GM21515 (cell line): ENCODE measurements at regions not wholly inside any gene's neighbourhood (a gene's known extent, or its start where the extent isn't known, plus 50 kb on each side); places are given as distances from the start of the nearest gene placed in this dataset.

ENCODE experiments used
- ATAC-seq: cut with Tn5 transposase; IDR thresholded peaks from one replicate; pipeline ENCODE4 v1.9.1; 2021; ENCODE audit not compliant: unreplicated experiment

DNA sequence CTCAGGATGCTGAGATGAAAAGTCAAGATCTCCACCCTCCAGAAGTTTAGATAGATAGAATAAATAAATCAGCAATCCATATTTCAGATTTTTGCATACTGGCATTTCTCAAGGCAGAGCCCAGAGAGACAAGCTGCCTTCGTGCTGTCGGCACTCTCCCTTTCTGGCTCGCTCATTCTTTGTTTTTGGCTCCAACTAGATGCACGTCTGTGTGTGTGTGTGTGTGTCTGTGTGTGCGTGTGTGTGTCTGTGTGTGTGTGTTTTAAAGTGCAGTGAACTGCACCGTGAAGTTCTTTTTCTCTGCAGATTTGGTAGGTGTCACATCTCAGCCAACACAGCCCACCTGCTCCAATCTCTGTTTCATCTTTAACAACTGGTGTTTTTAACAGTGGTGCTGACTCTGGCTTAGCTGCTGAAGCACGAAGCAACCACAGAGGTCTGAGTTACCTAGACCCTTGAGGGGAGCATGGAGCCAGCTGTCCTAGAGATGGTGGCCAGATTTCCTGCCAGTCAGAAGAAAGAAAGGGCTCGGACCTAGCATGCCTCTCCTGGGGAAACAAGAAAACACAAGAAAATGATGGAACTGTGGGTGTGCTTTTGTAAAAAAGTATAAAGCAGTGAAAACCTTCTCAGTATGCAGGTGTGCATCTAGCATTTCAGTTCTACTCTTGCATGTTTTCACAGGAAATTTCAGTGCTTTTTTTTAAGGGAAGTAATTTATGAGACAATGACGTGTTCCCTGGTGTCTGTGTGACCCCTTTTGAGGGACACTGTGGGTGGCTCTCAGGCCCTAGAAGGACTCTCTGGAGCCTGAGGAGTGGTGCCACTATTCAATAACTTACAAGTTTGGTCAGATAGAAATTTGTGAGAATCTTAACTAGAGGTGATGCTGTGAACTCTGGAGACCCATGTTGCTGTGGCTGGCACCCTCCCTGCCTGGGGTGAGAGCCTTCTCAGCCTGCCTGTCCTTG lies 364.3 kb downstream of the RNF144A start:
- no peak for ATAC-seq

DNA sequence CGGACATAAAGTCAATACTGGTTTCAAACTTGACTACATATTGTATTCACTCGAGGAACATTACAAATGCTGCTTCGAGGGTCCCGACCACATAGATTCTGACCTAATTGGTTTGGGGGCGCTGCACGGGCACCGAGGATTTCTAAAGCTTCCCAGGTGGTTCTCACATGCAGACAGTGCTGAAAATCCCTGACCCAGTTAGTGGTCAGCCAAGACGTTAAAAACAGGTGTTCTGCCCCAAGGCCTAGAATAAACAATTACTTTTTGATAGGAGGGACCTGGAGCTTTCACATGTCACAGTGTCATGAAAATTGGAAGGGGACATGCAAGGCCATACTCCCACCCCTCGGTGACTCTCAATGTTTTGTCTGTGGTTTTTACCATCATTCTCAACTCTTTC lies 368.9 kb downstream of the RNF144A start:
- no peak for ATAC-seq

DNA sequence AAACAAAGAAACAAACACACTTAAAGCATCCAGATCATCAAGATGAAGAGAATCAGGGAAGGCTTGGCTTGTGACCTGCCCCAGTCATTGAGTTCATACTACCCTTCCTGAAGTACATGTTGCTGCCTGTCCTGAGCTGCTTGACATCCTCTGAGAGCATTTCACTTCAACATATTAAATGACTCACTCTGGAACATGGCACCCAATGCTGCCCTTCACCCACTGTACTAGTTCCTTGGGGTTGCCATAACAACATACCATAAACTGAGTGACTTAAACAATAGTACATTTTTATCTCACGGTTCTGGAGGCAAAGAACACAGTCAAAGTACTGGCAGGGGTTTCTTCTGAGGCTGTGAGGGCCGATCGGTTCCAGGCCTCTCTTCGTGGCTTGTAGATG lies 371.3 kb downstream of the RNF144A start:
- no peak for ATAC-seq

DNA sequence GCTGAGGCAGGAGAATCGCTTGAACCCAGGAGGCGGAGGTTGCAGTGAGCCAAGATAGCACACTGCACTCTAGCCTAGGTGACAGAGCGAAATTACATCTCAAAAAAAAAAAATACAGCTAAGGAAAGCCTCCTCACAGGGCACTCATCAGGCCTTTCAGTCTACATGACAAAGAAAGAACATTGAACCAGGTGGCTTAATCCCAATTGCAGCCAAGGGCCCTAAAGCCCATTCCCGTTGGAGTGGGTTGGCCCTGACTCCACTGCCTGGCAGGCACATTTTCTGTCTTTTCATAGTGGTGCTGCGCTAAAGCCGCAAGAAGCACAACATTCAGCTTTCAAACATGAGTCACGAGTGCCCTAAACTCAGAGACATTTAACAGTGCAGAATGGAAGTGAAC lies 372.5 kb downstream of the RNF144A start:
- no peak for ATAC-seq

DNA sequence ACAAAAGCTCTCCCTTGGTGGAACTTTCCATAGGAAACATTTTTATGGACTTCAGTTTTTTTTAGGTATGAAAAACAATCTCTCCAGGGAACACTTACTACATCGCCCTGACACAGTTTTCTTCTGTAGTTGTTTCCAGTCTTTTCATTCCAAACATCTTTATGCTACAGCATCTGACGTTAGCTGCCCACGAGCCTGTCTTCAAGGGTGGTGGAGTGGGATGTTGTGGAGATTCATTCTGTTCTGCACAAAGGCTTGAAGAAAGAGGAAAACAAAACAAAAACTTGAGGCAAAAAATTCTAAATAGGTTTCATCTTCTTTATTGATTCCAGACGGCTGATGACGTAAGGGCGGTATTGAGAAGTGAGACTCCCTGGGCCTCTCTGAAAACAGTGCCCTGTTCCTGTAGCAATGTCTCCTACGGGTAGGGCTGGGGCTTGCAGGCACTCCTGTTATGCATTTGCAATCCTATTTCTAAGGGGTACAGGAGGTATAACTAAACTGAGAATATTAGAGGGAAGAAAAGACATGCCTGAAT lies 375.0 kb downstream of the RNF144A start:
- no peak for ATAC-seq

DNA sequence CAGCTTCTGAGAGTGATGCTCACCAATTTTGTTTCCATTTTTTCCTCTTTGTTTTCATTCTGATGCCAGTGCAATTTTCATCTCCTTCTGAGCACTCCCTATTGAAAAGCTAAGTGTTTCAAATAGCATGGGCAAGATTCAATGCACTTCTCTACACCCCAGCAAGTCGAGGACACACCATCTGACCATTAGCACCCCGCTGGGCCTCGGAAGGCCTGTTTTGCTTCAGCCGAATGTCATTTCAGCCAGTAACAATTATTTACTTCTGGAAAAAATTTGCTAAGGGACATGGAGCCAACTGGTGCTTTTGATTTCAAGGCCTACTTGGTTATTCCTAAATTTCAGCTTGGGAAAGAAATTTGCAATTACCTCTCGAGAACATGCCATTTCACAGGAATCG lies 392.4 kb downstream of the RNF144A start:
- ATAC-seq: no peak

DNA sequence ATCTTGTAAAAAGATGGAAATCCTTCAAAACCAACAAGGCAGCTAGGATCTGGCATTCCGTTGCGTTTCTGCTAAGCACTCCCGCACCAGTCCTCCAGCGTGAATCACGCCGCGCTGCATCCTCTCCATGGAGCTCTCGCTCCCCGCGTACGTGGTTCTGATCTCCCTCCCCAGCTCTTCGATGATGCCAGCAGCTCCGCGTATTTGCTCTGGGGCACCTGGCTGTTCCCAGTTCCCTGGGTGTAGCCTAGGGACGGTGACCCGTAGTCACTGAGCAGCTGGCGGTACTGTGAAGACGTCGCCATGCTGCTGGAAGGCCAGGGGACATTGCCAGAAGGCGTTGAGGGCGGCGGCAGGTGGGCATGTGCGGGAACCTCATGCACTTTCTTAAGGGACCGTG lies 407.5 kb downstream of the RNF144A start:
- ATAC-seq: no peak

DNA sequence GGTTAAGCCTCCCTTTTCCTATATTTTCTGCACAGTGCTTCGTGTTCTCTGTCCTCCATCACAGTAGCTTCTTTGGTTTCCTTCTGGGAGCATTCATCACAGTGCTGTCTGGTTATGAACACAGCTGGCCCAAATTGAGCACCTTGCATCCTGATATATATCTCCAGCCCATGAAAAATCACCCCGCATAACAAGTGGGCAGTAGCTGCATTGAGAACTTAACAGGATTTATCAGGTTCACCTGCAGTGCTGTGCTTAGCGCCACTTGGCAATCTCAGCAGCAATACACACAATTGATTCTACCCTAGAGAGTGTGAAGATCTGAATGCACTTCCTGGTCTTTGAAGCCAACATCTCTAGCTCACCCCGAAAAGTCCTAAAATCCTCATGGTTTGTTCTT lies 408.0 kb downstream of the RNF144A start:
- ATAC-seq: no peak

DNA sequence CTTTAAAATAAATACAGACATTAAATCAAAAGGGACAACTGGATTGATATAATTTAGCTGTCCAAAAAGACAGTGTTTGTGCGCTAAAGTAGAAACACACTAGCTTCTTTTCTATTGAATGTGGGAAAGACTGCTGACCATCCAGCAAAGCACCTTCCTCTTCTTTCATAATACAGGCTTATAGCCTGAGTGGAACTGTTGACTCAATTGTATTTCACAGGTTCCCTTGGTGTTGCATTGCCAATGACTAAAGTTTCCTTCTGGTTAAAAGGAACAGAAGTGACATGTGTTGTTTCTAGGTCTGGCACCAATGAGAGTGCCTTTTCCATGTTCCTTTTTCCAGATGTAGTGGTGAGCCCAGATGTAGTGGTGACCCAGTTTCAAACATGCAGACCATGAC lies 412.3 kb downstream of the RNF144A start:
- no peak for ATAC-seq

DNA sequence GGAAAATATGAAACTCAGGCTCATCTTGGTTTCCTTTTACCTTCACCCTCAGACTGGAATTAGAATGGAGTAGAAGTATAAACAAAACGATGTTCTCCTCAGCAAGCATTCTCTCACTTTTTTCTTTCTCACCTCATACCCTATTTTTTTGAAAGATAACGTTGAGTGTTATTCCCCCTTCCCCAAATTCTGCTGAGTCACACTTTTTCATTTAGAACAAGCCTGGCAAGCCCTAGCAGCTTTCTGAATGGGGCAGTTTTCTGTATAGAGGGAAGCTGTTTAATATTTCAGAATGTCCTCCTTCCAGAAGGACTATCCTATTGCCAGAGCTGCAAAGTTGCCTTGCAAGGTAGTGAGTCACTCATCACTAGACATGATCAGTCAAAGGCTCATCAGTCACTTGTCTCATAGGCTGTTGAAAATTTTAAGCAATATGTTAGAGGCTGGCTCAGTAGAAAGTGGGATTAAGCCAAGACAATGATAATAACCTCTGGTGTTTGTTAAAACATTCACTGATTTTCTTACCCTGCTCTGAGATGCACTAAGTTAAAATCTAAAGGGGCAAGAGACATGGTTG lies 416.1 kb downstream of the RNF144A start:
- no peak for ATAC-seq

DNA sequence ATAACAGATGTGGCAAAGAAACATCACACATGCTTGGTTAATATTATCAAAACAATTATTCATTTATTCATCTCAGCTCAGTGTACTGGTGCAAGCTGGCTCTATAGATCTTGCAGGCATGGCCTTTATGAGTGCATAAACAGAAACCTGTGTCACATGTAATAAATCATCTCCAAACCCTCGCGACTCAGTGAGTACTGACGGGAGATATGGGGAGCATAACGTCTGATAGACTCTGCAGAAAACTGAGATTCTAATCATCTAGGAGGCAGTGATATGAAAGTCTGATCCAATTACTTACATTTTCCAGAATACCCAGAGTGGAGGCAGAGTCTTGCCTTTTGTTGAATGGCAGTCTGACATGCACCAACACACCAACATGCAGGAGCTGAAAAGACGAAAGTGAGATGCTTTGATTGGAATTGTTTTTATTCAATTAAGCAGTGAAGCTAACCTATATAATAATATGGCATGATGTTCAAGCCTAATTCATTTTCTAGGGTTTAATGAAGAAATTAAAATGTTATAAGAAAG lies 416.8 kb downstream of the RNF144A start:
- no peak for ATAC-seq

DNA sequence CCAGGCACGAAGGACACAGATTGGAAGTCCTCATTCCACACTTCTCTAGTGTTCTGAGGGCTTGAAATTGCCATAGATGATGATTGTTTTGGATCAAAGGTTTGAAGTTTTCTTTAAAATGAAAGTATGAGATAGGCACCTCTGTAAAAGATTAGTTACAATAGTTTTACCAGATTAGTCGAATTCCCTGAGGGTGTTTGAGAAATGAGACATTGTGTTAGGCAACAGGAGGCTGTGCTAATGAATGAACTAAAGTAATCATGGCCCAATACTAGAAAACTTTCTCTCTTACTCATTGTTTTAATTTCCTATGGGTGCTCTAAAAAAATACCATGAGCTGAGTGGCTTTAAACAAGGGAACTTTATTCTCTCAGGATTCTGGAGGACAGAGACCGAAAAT lies 421.7 kb downstream of the RNF144A start:
- ATAC-seq: no peak

DNA sequence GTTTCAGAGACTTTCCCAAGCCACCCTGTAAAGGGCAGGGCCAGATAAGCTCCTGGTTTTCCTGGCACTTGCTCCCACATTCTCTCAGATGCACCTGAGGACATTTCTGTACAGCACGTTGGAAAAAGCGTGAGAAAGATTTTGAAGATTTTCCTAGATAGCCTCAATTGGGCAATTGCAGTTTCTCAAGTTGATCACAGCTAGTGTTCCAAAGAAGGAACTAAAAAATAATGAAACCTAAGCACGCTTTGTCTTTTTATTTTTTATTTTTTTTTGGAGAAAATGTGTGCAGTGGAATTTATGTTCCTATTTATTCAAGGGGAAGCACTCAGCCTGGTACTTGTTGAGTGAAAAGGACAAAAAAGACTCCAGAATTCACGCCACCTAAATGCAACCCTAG lies 429.1 kb downstream of the RNF144A start:
- ATAC-seq: no peak

DNA sequence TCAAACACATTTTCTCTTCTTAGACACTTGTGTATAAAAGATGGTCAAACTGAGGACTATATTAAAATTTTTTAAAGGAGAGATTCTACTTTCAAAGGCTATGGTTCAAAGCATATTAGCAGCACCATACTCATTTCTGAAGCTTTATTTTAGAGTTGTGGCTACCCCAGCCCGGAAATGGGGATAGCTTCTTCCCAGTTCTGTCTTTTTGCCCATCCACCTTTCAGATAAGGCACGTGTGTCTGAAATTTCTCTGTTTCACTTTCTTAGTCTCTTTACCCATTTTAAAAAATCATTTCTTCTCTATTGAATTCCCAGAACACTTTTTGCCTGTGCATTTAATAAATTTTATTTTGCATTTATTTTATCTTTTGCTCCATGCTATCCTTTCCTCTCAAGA lies 431.5 kb downstream of the RNF144A start:
- ATAC-seq: peak; percentile 79

DNA sequence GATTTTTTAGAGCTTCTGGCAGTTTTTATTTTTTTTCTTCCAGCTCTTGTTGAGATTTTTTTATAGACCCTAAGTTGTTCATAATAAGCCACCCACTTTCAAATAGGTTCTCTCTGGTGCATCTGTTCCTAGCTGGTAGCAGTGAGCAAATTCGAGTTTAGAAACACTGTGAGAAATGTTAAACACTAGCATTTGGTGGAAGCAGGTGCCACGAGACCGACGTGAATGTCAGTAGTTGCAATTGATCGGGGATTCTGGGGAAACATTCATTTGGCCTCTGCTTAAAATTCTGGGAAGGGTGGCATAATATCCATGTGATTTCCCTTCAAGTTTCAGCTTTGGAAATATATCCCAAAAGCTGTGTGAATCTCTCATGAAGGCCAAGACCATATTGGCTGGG lies 435.0 kb downstream of the RNF144A start:
- no peak for ATAC-seq

DNA sequence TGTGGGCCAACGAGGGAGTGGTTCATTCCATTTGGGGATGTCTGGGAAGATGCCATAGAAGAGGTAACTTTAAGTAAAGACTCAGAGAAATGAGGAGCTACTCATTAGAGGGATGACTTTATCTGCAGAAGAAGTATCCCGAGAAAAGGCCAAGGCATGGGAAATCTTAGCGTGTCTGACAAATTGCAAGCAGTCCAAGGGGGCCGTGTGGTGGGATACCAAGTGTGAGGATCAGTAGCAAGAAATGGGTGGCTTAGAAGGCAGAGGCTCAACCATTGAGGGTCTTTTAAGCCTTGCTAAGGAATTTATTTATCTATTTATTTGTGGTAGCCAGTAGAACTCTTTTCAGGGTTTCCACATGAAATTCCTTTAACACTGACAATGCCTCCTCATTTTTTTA lies 436.4 kb downstream of the RNF144A start:
- ATAC-seq: no peak

DNA sequence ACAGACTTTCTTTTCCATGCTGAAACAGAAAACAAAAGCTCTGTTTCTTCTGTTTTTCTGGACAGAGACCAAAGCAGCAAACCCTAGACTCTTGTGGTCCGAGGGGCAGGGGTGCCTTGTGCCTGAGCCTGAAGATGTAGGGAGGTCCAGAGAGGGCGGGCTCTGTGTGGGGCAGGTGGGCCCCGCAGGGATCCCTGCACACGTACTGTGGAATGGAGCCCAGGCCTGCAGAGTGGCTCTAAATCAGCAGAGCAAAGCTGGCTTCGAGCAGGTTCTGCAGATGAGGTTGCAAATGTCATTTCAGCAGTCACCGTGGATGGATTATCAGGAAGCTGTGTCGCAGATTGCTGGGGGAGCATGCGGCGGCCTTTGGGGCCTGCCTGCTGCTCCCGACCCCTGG lies 438.6 kb downstream of the RNF144A start:
- no peak for ATAC-seq

DNA sequence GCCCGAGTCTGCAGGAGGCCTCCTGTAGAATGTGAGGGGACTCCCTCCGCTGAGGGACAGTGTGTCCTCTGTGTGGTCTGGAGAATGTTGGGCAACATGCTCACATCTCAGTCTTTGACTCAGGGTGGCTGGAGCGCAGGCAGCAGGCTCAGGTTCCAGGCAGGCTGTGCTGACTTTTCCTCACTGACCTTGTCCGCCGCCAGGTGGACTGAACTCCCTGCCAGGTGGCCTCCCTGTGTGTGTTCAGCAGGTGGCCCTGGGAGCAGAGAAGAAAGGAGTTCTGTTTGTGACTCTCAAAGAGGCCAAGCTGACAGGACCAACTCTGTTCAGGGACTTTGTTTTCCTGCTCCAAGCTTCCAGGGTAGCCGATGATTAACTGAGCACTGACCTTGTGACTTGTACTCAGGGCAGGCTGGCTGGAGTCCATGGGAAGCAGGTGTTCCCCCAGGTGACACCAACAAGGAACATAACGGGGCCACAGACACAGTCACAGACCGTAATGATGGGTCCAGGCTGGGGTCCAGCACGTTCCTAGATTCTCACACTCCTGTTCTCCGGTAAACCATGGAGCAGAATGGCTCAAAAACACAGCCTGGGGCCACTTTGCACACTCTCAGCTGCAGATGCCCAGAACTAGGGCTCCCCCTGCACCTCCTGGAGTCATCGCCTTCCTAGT lies 439.8 kb downstream of the RNF144A start:
- no peak for ATAC-seq

DNA sequence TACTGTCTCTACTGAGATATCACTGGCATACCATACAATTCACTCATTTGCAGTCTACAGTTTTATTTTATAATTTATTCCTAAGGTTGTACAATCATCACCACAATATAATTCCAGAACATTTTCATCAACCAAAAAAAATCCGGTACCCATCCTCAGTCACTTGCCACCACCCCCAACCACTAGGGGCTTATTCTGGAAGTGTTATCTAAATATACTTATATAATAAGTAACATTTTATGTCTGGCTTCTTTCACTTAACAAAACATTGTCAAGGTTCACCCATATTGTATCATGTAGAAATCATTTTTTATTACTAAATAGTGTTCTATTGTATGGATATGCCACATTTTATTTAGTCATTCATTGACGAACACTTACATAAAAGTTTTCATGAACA lies 440.8 kb downstream of the RNF144A start:
- ATAC-seq: no peak

DNA sequence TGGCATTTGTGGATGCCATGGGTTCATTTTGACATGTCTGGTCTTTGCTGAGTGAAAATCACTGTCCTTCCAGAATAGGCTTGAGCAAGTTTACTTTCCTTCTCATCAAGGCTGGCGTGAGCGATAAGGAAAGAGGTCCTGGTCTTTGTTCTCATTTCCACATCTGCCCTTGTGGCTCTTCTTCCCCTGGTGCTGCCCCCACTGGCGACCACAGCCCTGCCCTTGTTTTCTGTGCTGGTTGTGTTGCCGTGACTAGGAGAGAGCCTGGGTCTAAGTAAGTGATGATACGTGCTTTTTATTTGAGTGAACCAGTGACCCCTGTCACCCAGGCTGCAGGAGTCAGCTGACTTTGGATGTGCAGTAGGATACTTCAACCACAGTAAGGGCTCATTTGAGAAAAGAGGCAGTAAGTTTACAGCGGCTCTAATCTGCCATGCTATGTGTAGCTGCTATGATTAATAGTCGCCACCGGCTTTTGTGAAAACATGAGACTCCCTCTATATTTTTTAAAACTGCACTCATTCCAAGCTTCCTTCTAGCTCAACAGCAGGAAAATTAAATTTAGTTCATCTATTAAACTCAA lies 441.7 kb downstream of the RNF144A start:
- no peak for ATAC-seq

DNA sequence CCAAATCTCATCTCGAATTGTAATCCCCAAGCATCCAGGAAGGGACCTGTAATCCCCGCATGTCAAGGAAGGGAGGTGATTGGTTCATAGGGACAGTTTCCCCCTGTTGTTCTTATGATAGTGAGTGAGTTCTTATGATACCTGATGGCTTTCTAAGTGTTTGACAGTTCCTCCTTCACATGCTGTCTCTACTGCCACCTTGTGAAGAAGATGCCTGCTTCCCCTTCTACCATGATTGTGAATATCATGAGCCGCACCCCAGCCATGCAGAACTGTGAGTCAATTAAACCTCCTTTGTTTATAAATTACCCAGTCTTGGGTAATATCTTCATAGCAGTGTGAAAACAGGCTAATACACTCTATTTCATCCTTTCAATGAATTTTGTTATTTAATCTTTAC lies 446.7 kb downstream of the RNF144A start:
- no peak for ATAC-seq
